ENCODE measurements at regions not wholly inside any gene's neighbourhood (a gene's known extent, or its start where the extent isn't known, plus 50 kb on each side); places are given as distances from the start of the nearest gene placed in this dataset.

GRCh38 chr2:82998781-82999180 is 1460.3 kb downstream of the SUCLG1 start:
- TF ChIP-seq CTCF (IDR thresholded peaks at IDR 0.05; ENCODE audit: low read depth, low read length, poor library complexity, severe bottlenecking), result no peak
- TF ChIP-seq EZH2phosphoT487 (IDR thresholded peaks at IDR 0.05; ENCODE audit: borderline replicate concordance, low read length), result no peak

Measured in DOHH2 (cell line).